ENCODE measurements at regions not wholly inside any gene's neighbourhood (a gene's known extent, or its start where the extent isn't known, plus 50 kb on each side); places are given as distances from the start of the nearest gene placed in this dataset.

DNA sequence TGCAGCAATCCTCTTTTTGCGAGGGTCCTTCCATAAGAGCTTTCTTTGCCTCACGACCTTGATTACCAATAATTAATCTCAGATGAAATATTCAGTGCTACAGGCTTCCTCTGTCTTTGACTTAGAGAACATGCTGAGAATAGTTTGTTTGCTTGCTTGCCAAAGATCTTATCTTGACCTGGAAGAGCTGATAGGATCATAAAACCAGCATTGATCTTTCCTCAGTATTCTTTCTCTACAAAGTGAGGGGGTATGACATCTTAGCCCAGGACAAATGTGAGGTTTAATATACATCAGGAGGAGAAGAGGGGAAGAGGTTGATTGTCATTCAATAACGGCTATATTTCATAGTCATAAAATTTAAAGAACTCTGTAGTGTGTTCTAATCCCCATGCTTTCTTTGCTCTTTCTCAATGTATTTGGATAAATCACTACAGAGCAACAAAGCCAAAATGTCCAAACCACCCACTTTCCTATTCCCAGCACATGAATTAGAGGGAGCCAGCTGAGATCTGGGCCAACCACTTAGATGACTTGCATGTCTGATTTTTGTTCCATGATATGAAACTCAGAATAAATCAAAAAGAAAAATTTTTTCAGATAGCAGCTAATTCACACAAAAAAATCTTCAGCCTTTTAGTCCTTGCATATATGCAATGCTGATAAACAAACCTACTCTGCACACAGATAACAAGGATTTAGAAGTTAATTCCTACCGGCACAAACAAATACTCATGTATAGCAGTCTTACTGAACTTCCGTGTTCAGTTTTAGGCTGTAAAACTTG, 50.5 kb upstream of the IPO9 start:
- no peak for DNase-seq
